ENCODE measurements at regions not wholly inside any gene's neighbourhood (a gene's known extent, or its start where the extent isn't known, plus 50 kb on each side); places are given as distances from the start of the nearest gene placed in this dataset.

- Histone ChIP-seq H3K27ac (no peak overlapping the region), H3K9me3 (ENCODE audit: severe bottlenecking) (no peaks in the 10 kb centered on the region), H3K4me3 (ENCODE audit: low read depth, low read length) (no peak overlapping the region), H3K36me3 (no peaks in the 10 kb centered on the region), H3K27me3 (ENCODE audit: insufficient read depth, low read depth, severe bottlenecking) (no peaks in the 10 kb centered on the region)
- TF ChIP-seq CTCF (IDR thresholded peaks at IDR 0.05; ENCODE audit: low read depth, low read length): no peak
- DNase-seq: no peak
Measured at GRCh38 chr1:228897901-228898300, 162.6 kb downstream of the RHOU start.

DNA sequence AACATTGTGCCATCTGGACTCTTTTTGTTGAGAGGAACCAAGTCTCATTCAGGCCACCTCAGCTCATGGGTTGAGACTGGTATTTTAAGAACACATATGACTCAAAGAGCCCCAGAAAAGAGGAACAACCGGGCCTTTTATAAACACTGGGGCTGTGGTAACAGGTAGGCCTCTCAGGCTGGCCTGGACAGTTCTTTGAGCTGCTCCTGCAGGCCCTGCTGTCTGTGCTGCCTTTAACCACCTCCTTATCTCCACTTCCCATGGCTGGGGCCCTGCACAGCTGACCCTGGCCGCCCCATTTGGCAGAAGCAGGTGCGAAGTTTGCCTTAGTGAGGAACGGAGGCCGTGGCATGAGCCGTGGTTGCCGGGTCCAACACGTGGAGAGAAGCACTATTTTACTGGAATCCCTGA lies 163.3 kb downstream of the RHOU start:
- H3K9me3 ChIP-seq (ENCODE audit: severe bottlenecking): no peaks in the 10 kb centered on the region
- H3K27me3 ChIP-seq (ENCODE audit: insufficient read depth, low read depth, severe bottlenecking): no peaks in the 10 kb centered on the region
- no peaks in the 10 kb centered on the region for H3K36me3 ChIP-seq
- no peak overlapping the region for H3K27ac ChIP-seq
- no peak for DNase-seq
- H3K4me3 ChIP-seq (ENCODE audit: low read depth, low read length): no peak overlapping the region
- no peak for TF ChIP-seq CTCF (IDR thresholded peaks at IDR 0.05; ENCODE audit: low read depth, low read length)

DNA sequence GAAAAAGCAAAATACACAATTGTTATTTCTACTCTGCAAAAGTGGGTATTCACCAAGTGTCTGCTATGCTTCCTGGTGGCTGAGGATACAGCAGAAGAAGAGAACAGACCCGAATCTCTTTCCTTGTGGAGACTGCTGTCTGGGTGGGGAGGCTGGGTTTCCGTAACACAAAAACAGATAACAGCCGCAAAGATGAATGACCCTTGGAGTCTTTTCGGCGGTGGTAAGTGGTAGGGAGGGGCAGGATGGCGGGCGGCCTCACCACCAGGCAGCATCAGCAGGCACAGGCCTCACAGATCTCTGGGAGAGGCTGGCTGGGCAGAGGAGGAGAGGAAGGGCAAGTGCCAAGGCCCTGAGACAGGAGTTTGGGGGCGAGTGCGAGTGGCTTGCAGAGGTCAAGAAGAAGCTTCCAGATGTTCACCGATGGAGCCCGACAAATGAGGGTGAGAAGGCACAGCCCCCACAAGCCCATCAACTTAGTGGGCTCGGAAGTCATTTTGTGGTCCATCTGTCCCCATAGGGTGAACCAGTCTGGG lies 164.2 kb downstream of the RHOU start:
- no peak overlapping the region for H3K27ac ChIP-seq
- no peak overlapping the region for H3K4me3 ChIP-seq (ENCODE audit: low read depth, low read length)
- no peaks in the 10 kb centered on the region for H3K36me3 ChIP-seq
- DNase-seq: no peak
- no peaks in the 10 kb centered on the region for H3K27me3 ChIP-seq (ENCODE audit: insufficient read depth, low read depth, severe bottlenecking)
- no peak for TF ChIP-seq CTCF (IDR thresholded peaks at IDR 0.05; ENCODE audit: low read depth, low read length)
- H3K9me3 ChIP-seq (ENCODE audit: severe bottlenecking): no peaks in the 10 kb centered on the region

- TF ChIP-seq CTCF (IDR thresholded peaks at IDR 0.05; ENCODE audit: low read depth, low read length): no peak
- Histone ChIP-seq H3K27ac (no peak overlapping the region), H3K27me3 (ENCODE audit: insufficient read depth, low read depth, severe bottlenecking) (no peaks in the 10 kb centered on the region), H3K36me3 (no peaks in the 10 kb centered on the region), H3K4me3 (ENCODE audit: low read depth, low read length) (no peak overlapping the region), H3K9me3 (ENCODE audit: severe bottlenecking) (no peaks in the 10 kb centered on the region)
- DNase-seq: no peak
Measured at GRCh38 chr1:228900099-228900885, 165.0 kb downstream of the RHOU start.

- H3K4me3 ChIP-seq (ENCODE audit: low read depth, low read length): no peak overlapping the region
Measured at GRCh38 chr1:228900886-228901392, 165.7 kb downstream of the RHOU start.

More at GRCh38 chr1:228900886-228901392, 165.7 kb downstream of the RHOU start:
- no peak overlapping the region for H3K27ac ChIP-seq
- no peak for DNase-seq
- no peaks in the 10 kb centered on the region for H3K36me3 ChIP-seq
- no peak for TF ChIP-seq CTCF (IDR thresholded peaks at IDR 0.05; ENCODE audit: low read depth, low read length)
- H3K27me3 ChIP-seq (ENCODE audit: insufficient read depth, low read depth, severe bottlenecking): no peaks in the 10 kb centered on the region
- H3K9me3 ChIP-seq (ENCODE audit: severe bottlenecking): no peaks in the 10 kb centered on the region
